ENCODE measurements at regions not wholly inside any gene's neighbourhood (a gene's known extent, or its start where the extent isn't known, plus 50 kb on each side); places are given as distances from the start of the nearest gene placed in this dataset.
"Not testable (repeated sequence)": the region's sequence is repeated elsewhere in the genome, so short reads cannot be mapped to it uniquely, and the experiment has no call there.

GRCh38 chr1:164347980-164348379, 211.0 kb upstream of the PBX1 start:
- DNase-seq, result no peak

GRCh38 chr1:164356511-164356910, 202.5 kb upstream of the PBX1 start:
- DNase-seq, result no peak

GRCh38 chr1:164360265-164360664, 198.7 kb upstream of the PBX1 start:
- DNase-seq, result no peak

GRCh38 chr1:164361927-164362326, 197.1 kb upstream of the PBX1 start:
- DNase-seq, result no peak

- no peak for DNase-seq
Measured at GRCh38 chr1:164363980-164364379, 195.0 kb upstream of the PBX1 start.

- no peak for DNase-seq
Measured at GRCh38 chr1:164366014-164366413, 193.0 kb upstream of the PBX1 start.

GRCh38 chr1:164369698-164370365, 189.2 kb upstream of the PBX1 start:
- DNase-seq, result no peak

- no peak for DNase-seq
Measured at GRCh38 chr1:164380893-164381292, 178.1 kb upstream of the PBX1 start.

- DNase-seq, result peak; percentile 42
Measured at GRCh38 chr1:164382384-164382783, 176.6 kb upstream of the PBX1 start.

GRCh38 chr1:164384262-164384661, 174.7 kb upstream of the PBX1 start:
- DNase-seq, result no peak

- no peak for DNase-seq
Measured at GRCh38 chr1:164417016-164417704, 141.8 kb upstream of the PBX1 start.

- DNase-seq, result no peak
Measured at GRCh38 chr1:164423136-164423535, 135.8 kb upstream of the PBX1 start.

- DNase-seq, result no peak
Measured at GRCh38 chr1:164433141-164433817, 125.7 kb upstream of the PBX1 start.

- DNase-seq, result no peak
Measured at GRCh38 chr1:164433818-164434170, 125.2 kb upstream of the PBX1 start.

GRCh38 chr1:164440232-164440631, 118.8 kb upstream of the PBX1 start:
- DNase-seq, result no peak

- DNase-seq, result no peak
Measured at GRCh38 chr1:164443166-164443565, 115.8 kb upstream of the PBX1 start.

- DNase-seq, result no peak
Measured at GRCh38 chr1:164443836-164444235, 115.1 kb upstream of the PBX1 start.

GRCh38 chr1:164446020-164446419, 113.0 kb upstream of the PBX1 start:
- no peak for DNase-seq

- no peak for DNase-seq
Measured at GRCh38 chr1:164452549-164452948, 106.4 kb upstream of the PBX1 start.

- no peak for DNase-seq
Measured at GRCh38 chr1:164456272-164456671, 102.7 kb upstream of the PBX1 start.

- not testable (repeated sequence) for DNase-seq
Measured at GRCh38 chr1:164459176-164459575, 99.8 kb upstream of the PBX1 start.

GRCh38 chr1:164466001-164466421, 93.0 kb upstream of the PBX1 start:
- no peak for DNase-seq

GRCh38 chr1:164466429-164466828, 92.6 kb upstream of the PBX1 start:
- no peak for DNase-seq

GRCh38 chr1:164470996-164471395, 88.0 kb upstream of the PBX1 start:
- no peak for DNase-seq
